HG03097 (cell line): ENCODE measurements at regions not wholly inside any gene's neighbourhood (a gene's known extent, or its start where the extent isn't known, plus 50 kb on each side); places are given as distances from the start of the nearest gene placed in this dataset.
"Not testable (repeated sequence)": the region's sequence is repeated elsewhere in the genome, so short reads cannot be mapped to it uniquely, and the experiment has no call there.

Source experiments
- ATAC-seq: cut with Tn5 transposase; IDR thresholded peaks from one replicate; pipeline ENCODE4 v1.9.1; 2021; ENCODE audit not compliant: unreplicated experiment, low FRiP score

GRCh38 chr16:52386694-52387093, 160.2 kb downstream of the TOX3 start:
- no peak for ATAC-seq

- ATAC-seq: no peak
Measured at GRCh38 chr16:52384378-52384777, 162.6 kb downstream of the TOX3 start.

- ATAC-seq: no peak
Measured at GRCh38 chr16:52383640-52384292, 163.2 kb downstream of the TOX3 start.

GRCh38 chr16:52383119-52383518, 163.8 kb downstream of the TOX3 start:
- no peak for ATAC-seq

GRCh38 chr16:52379551-52379950, 167.4 kb downstream of the TOX3 start:
- ATAC-seq: no peak

- no peak for ATAC-seq
Measured at GRCh38 chr16:52376676-52377280, 170.2 kb downstream of the TOX3 start.

- ATAC-seq: no peak
Measured at GRCh38 chr16:52372313-52372712, 174.6 kb downstream of the TOX3 start.

- ATAC-seq: no peak
Measured at GRCh38 chr16:52368859-52369258, 178.1 kb downstream of the TOX3 start.

GRCh38 chr16:52367821-52368220, 179.1 kb downstream of the TOX3 start:
- no peak for ATAC-seq

- no peak for ATAC-seq
Measured at GRCh38 chr16:52366983-52367382, 180.0 kb downstream of the TOX3 start.

- no peak for ATAC-seq
Measured at GRCh38 chr16:52364500-52364899, 182.4 kb downstream of the TOX3 start.

GRCh38 chr16:52363082-52363481, 183.9 kb downstream of the TOX3 start:
- ATAC-seq: no peak

- ATAC-seq: no peak
Measured at GRCh38 chr16:52357711-52358110, 189.2 kb downstream of the TOX3 start.

- ATAC-seq: no peak
Measured at GRCh38 chr16:52353249-52353648, 193.7 kb downstream of the TOX3 start.

- ATAC-seq: no peak
Measured at GRCh38 chr16:52351451-52351850, 195.5 kb downstream of the TOX3 start.

GRCh38 chr16:52350031-52350642, 196.8 kb downstream of the TOX3 start:
- no peak for ATAC-seq

GRCh38 chr16:52346709-52347108, 200.2 kb downstream of the TOX3 start:
- ATAC-seq: no peak

GRCh38 chr16:52333673-52334072, 213.3 kb downstream of the TOX3 start:
- not testable (repeated sequence) for ATAC-seq

- ATAC-seq: no peak
Measured at GRCh38 chr16:52320930-52321439, 226.0 kb downstream of the TOX3 start.

GRCh38 chr16:52318302-52319009, 228.5 kb downstream of the TOX3 start:
- ATAC-seq: no peak

- no peak for ATAC-seq
Measured at GRCh38 chr16:52316241-52316640, 230.7 kb downstream of the TOX3 start.
